Stimulated activated memory B cell treated with anti-CD40 and anti-IgM and Interleukin-4, amounts not matched to agents 10 μg/mL and 1 μg/mL and 100 μg/mL, for 72 hours (primary cell): ENCODE measurements at regions not wholly inside any gene's neighbourhood (a gene's known extent, or its start where the extent isn't known, plus 50 kb on each side); places are given as distances from the start of the nearest gene placed in this dataset.

Experiments
- ATAC-seq: fragments of 150-1000 bp; cut with Tn5 transposase; 2 replicates; pipeline ENCODE4 v1.10.0; 2021
- H3K27ac Mint-ChIP-seq: one replicate; pipeline ENCODE4 v1.8.0; 2022; ENCODE audit warnings: mild to moderate bottlenecking, mixed read lengths
- H3K27me3 Mint-ChIP-seq: one replicate; pipeline ENCODE4 v1.8.0; 2022; ENCODE audit warnings: mixed read lengths
- H3K36me3 Mint-ChIP-seq: one replicate; pipeline ENCODE4 v1.8.0; 2022; ENCODE audit warnings: mixed read lengths
- H3K4me1 Mint-ChIP-seq: one replicate; pipeline ENCODE4 v1.8.0; 2022; ENCODE audit warnings: mixed read lengths
- H3K4me3 Mint-ChIP-seq: one replicate; pipeline ENCODE4 v1.8.0; 2022; ENCODE audit warnings: mild to moderate bottlenecking, moderate library complexity, mixed read lengths
- H3K9me3 Mint-ChIP-seq: one replicate; pipeline ENCODE4 v1.8.0; 2022; ENCODE audit warnings: mixed read lengths

DNA sequence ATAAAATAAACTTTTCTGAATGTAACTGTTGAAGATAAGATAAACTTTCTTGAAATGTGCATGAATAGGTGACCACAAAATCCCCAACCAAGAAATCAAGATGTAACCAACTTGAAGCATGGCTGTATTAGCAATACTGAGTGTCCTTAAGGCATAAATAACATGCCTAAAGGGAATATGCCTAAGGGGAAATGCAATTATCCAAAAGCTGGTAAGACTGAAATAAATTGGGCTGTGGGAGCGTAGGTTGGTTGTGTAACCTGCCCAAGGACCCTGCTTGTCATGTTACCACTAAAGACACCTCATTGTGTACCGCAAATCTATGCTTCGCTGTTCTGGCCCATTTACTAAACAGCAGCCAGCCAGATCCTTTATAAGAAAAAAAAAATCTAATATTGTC, 200.8 kb upstream of the PDE10A start:
- H3K4me3 Mint-ChIP-seq, result no peak overlapping the region
- peaks cover 18% of the 10 kb centered on the region for H3K9me3 Mint-ChIP-seq
- ATAC-seq, result no peak
- no peaks in the 10 kb centered on the region for H3K4me1 Mint-ChIP-seq
- H3K36me3 Mint-ChIP-seq, result no peaks in the 10 kb centered on the region
- H3K27ac Mint-ChIP-seq, result no peak overlapping the region
- H3K27me3 Mint-ChIP-seq, result no peaks in the 10 kb centered on the region

DNA sequence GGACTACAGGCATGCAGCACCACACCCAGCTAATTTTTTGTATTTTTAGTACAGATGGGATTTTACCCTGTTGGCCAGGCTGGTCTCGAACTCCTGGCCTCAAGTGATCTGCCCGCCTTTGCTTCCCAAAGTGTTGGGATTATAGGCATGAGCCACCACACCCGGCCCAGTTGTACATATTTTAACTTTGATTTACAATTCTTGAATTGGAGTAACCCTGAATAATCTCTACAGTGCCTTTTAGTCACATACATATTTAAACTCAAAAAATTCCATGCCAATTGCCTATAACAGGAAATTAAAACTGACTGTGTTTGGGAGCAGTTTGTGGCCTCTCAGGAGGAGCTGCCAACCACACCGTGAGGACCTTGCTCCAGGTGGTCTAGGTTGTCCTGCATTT, 199.8 kb upstream of the PDE10A start:
- ATAC-seq, result no peak
- peaks cover 13% of the 10 kb centered on the region for H3K9me3 Mint-ChIP-seq
- no peaks in the 10 kb centered on the region for H3K36me3 Mint-ChIP-seq
- H3K27me3 Mint-ChIP-seq, result no peaks in the 10 kb centered on the region
- H3K4me3 Mint-ChIP-seq, result no peak overlapping the region
- no peaks in the 10 kb centered on the region for H3K4me1 Mint-ChIP-seq
- no peak overlapping the region for H3K27ac Mint-ChIP-seq

DNA sequence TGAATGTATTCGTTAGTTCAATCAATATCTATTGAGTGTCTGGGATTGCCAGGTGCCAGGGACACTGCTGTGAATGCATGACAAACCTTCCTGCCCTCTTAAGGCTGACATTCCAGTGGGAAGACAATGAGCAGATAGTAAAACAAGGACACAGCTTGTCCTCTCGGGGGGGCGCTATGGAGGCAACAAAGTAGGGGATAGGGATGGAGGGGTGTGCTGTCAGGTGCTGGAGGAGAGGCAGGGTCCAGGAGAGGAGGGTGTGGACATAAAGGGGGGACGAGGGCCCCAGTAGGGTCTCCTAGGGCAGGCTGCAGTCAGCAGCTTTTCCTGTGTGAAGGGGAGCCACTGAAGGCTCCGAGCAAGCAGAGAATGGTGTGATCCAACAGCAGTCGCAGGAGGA, 198.2 kb upstream of the PDE10A start:
- Mint-ChIP-seq H3K27me3 (peaks cover 10% of the 10 kb centered on the region), H3K36me3 (no peaks in the 10 kb centered on the region), H3K4me3 (no peak overlapping the region), H3K27ac (no peak overlapping the region), H3K9me3 (peaks cover 9% of the 10 kb centered on the region), H3K4me1 (no peaks in the 10 kb centered on the region)
- no peak for ATAC-seq

DNA sequence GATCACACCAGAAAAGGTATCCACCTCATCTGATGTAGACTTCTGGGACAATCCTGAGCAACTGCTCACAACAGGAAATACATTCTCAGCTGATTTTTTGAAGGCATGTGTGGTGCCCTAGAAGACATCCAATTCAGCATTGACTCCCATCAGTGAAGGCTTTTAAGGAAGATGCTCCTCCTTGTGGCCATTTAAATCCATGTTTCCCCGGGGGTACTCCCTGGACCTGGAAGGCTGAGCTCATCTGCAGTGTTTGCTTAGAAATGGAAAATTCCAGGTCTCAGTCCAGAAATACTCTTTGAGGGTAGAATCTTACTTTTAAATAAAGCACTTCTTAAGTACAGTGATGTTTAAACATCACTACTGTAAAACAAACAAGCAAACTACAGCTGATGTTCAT, 195.5 kb upstream of the PDE10A start:
- H3K9me3 Mint-ChIP-seq, result no peaks in the 10 kb centered on the region
- no peaks in the 10 kb centered on the region for H3K4me1 Mint-ChIP-seq

DNA sequence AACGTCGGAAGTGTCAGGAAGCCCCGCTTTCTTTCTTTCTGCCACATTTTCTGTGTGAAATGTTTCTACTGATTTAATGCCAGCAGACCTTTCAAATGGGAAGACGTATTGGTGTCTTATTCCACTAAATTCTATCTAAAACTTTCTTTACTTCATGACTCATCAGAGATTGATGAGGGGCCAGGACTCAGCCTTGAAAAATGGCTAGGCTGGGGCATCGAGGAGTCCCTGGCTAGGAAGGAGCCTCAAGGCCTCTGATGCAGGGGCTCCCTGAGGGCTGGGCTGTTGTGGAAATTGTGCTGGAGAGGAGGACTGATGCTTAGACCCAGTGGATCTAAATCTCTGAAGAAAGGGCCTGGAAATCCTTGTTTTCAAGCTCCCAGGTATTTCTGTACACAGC, 192.8 kb upstream of the PDE10A start:
- Mint-ChIP-seq H3K27ac (no peak overlapping the region), H3K4me3 (no peak overlapping the region), H3K4me1 (no peaks in the 10 kb centered on the region), H3K27me3 (peaks cover 59% of the 10 kb centered on the region), H3K36me3 (no peaks in the 10 kb centered on the region), H3K9me3 (no peaks in the 10 kb centered on the region)
- ATAC-seq, result no peak

More for the DNA sequence above, 195.5 kb upstream of the PDE10A start:
- Mint-ChIP-seq H3K36me3 (no peaks in the 10 kb centered on the region), H3K27ac (no peak overlapping the region), H3K27me3 (peaks cover 37% of the 10 kb centered on the region), H3K4me3 (no peak overlapping the region)
- ATAC-seq, result no peak

DNA sequence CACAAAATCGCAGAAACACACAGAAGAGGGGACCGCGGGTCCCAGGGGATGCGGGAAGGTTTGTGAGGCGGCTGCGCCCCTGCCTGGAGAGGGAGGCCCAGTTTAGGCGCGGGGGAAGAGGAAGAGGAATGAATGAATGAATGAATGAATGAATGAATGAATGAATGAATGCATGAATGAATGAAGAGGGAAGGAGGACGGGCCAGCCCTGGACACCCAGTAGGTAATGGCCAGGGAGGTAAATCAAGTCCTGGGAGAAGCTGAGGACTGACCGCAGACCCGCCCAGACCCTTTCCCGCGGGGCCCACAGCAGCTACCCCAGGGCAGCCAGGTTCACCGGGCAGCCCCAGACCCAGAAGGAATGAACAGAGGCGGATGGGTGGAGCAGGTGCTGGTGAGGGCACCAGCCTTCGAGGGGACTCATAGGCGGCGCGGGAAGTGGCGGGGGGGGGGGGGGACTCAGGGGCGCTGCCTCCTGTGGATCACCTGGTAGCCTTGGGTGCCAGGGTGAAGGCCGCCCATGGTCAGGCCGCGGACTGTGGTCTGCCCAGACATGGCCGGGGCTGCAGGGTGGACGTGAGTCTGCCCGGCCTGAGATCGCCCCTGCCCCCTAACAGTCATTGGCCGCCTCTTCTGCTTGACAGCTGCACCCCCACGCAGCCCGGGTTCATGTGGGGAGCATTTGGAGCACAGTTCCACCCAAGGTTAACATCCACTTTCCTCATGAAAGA, 192.0 kb upstream of the PDE10A start:
- no peak for ATAC-seq
- H3K4me1 Mint-ChIP-seq, result peaks cover 4% of the 10 kb centered on the region
- peaks cover 67% of the 10 kb centered on the region for H3K27me3 Mint-ChIP-seq
- no peaks in the 10 kb centered on the region for H3K36me3 Mint-ChIP-seq
- H3K4me3 Mint-ChIP-seq, result no peak overlapping the region
- no peak overlapping the region for H3K27ac Mint-ChIP-seq
- no peaks in the 10 kb centered on the region for H3K9me3 Mint-ChIP-seq

DNA sequence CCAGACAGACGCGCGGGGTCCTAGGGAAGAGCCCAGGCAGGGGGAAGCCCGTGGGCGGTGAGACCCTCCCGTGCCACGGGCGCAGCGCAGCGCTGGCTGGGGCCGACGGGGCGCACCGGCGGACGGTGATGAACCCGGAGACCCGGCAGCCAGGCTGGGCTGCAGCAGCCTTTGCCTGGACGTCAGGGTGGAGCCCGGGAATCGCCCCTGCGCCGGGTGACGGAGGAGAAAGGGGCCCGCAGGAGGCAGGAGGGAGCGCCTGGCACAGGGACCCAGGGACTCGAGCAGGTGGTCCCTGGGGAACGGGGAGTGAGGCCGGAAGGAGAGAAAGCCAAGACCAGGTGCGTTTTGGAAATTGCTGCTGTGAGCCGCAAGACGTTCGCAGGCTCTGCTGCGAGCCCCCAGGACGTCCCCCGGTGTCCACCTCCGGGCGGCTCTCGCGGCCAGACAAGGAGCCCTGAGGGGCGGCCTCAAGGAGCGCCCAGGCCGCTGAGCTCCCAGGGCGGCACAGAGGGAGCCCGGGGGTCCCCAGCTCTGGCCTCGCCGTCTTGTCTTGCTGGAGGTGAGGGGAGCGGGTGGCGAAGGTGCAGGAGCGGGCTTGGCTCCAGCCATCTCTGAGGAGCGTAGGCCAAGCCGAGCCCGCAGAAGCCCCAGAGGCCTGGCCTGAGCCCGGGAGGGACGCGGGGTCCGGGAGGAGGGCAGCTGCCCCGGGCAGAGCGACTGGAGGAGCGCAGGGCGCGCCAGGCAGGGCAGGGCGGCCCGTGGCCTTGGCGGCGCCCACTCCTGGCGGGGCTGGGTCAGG, 191.2 kb upstream of the PDE10A start:
- no peak for ATAC-seq
- H3K27ac Mint-ChIP-seq, result no peak overlapping the region
- H3K4me1 Mint-ChIP-seq, result peaks cover 5% of the 10 kb centered on the region
- H3K36me3 Mint-ChIP-seq, result no peaks in the 10 kb centered on the region
- H3K4me3 Mint-ChIP-seq, result no peak overlapping the region
- no peaks in the 10 kb centered on the region for H3K9me3 Mint-ChIP-seq
- H3K27me3 Mint-ChIP-seq, result peaks cover 74% of the 10 kb centered on the region

DNA sequence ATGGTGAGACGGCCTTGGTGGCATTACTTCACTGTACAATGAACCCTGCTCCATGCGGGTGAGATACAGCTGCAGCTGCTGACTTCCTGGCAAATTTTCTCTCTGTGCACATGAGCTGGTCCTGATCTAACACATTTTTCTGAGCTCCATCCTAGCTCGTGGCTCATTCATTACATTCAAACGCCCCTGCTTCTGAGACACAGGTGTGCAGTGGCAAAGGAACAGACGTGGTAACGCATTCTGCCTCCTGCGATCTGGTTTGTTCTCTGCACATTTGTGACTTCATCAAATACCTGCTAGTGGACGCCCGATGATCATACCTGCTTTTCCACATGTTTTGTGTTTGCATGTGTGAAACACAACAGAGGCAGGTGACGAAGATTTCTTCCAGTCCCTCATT, 189.6 kb upstream of the PDE10A start:
- H3K4me1 Mint-ChIP-seq, result peaks cover 5% of the 10 kb centered on the region
- H3K9me3 Mint-ChIP-seq, result no peaks in the 10 kb centered on the region
- H3K4me3 Mint-ChIP-seq, result no peak overlapping the region
- no peaks in the 10 kb centered on the region for H3K36me3 Mint-ChIP-seq
- H3K27me3 Mint-ChIP-seq, result peaks cover 74% of the 10 kb centered on the region
- no peak overlapping the region for H3K27ac Mint-ChIP-seq
- ATAC-seq, result no peak

DNA sequence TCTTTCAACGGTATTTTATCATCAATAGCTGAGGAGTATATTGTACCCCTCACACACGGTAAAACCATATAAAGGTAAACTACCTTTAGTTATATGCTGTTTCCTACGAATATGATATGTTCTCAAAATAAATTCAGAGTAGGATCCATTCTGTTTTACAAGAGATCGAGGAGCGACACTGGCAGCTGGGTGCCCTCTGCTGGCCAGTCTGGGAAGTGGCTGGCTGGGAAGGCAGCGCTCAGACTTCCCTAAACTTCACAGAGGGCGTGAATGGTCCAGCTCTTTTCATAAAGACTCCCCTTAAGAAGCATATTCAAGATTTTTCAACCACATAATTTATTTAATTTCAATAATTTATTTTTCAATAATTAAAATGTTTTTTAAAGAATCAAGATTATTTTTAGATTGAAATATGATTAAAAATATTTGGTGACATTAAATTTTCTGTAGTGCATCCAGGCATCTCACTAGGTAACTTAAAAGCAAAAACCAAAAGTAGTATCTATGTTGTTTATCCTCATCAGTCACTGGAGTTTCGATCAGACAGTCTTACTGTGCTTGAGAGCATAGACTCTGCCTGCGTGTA, 187.5 kb upstream of the PDE10A start:
- no peaks in the 10 kb centered on the region for H3K9me3 Mint-ChIP-seq
- H3K36me3 Mint-ChIP-seq, result no peaks in the 10 kb centered on the region
- H3K4me3 Mint-ChIP-seq, result no peak overlapping the region
- no peak overlapping the region for H3K27ac Mint-ChIP-seq
- peak; percentile 51 for ATAC-seq
- peaks cover 70% of the 10 kb centered on the region for H3K27me3 Mint-ChIP-seq
- peaks cover 5% of the 10 kb centered on the region for H3K4me1 Mint-ChIP-seq

DNA sequence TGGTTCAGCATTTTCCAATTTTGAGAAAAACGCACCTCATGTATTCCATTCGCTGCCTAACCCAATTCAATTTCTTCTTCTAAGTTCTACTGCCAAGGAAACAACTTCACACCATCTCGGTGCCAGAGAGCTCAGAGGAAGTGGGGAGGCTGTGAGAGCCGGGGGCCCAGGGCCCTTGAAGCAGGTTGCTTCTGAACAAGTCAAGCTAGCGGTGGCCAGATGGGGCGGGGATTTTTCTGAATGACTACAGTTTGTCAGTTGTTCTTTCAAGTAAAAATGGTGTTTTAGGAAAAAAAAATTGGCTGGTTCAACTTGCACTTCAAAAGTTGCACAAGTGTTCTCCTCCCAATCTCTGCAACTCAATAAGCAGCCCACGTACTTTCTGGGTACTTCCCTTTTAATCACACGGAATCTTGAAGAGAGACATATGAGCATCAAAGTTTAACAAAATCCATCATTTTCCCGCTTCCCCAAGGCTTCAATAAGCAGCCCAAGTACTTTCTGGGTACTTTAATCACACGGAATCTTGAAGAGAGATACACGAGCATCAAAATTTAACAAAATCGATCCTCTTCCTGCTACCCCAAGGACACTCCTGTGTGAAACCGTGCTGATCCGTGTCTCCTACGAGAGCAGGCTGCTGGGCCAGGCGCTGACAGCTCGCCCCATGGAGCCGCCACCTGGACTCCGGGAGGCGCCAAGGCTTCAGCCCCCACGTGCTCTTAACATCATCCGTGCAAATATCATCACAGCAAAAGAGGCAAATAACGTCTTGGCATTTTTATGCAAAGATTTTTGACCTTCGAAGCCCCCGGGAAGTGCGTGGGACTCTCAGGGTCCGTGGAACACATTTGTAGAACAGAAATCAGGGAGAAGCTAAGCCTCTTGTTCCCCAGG, 186.7 kb upstream of the PDE10A start:
- Mint-ChIP-seq H3K27me3 (peaks cover 70% of the 10 kb centered on the region), H3K36me3 (no peaks in the 10 kb centered on the region), H3K4me3 (no peak overlapping the region), H3K27ac (no peak overlapping the region), H3K9me3 (no peaks in the 10 kb centered on the region), H3K4me1 (peaks cover 5% of the 10 kb centered on the region)
- ATAC-seq, result no peak

DNA sequence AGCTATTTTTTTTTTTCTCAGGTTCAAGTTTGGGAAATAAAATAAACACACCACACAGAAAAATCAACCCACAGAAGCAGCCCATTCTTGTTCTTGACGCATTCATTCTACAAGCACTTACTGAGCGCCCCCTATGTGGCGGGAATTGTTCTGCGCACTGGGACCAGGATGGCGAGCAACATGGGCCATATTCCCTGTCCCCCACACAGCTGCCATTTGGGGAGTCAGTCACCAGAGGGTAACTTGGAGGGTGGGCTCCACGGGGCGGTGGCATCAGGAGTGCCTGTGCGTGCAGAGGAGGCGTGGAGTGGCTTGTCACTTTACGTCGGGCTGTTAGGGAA, 185.0 kb upstream of the PDE10A start:
- Mint-ChIP-seq H3K4me1 (peaks cover 5% of the 10 kb centered on the region), H3K4me3 (no peak overlapping the region), H3K36me3 (no peaks in the 10 kb centered on the region), H3K27ac (no peak overlapping the region), H3K27me3 (peaks cover 63% of the 10 kb centered on the region), H3K9me3 (no peaks in the 10 kb centered on the region)
- no peak for ATAC-seq

DNA sequence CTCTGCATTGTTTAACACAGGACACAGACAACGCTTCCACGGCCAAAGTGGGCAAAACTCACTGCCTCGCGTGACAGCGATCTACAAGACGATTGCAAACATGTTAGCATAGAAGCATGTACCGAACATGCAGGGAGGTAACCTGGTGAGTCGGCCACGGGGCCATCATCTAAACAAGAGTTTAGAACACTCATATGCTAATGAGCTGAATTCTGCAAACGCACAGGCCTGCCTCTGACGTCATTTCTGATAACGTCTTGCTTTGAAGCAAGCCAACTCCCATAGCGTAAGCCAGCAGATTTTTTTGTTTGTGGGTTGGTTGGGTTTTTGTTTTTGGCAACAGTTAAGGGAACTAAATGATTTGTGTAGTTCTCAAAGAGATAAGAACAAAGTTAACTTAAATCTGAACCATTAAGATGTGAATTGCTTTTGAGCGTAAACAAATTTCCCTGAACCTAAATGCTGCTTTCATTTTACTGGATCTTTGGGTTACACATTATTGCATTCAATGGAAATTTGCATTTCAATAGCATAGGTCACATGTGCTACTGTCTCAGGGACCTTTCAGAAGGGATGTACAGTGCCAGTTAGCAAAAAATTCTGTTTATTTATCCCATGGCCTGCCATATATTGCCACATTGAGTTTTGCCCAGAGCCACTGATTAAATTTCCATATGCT, 184.5 kb upstream of the PDE10A start:
- Mint-ChIP-seq H3K4me1 (peaks cover 5% of the 10 kb centered on the region), H3K4me3 (no peak overlapping the region), H3K27me3 (peaks cover 63% of the 10 kb centered on the region), H3K36me3 (no peaks in the 10 kb centered on the region), H3K9me3 (no peaks in the 10 kb centered on the region), H3K27ac (no peak overlapping the region)
- ATAC-seq, result no peak

DNA sequence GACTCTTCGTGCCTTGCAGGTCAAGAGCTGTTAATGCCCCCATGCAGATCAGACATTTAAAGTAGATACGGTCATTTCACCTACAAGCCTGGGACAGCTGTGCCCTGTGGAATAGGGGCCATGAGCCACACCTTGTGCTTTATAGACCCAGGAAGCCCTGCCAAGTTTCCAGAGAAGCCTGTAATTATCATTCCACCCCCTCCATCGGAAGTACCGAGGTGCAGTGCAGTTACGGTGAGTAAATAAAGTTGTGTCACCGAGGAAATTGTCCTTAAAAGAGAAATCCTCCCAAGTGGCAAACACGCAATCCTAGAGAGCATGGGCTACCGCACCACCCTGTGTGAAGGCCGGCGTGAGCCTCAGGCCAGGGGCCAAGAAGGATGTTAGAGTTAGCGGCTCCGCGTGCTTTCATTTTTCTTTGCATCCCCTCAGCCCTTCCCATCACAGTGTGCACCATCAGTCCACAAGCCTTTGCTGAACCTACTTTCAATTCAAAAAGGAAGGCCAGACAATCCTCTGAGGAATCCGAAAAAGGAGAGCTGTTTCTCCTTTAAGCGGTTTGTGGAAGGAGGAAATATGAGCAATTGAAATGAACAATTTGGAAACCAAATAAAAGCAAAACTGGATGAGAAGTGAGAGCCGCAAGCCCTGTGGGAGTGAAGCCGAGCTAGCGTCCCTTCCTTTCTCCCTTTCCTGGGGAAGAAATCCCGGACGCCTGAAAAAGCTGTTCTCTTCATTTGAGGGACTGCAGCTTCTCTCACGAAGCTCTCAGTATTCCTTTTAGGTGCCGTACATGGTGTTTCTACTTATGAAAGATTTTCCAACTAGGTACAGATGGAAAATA, 183.3 kb upstream of the PDE10A start:
- peaks cover 57% of the 10 kb centered on the region for H3K27me3 Mint-ChIP-seq
- no peaks in the 10 kb centered on the region for H3K9me3 Mint-ChIP-seq
- no peak overlapping the region for H3K27ac Mint-ChIP-seq
- no peak overlapping the region for H3K4me3 Mint-ChIP-seq
- ATAC-seq, result no peak
- H3K36me3 Mint-ChIP-seq, result no peaks in the 10 kb centered on the region
- peaks cover 5% of the 10 kb centered on the region for H3K4me1 Mint-ChIP-seq

DNA sequence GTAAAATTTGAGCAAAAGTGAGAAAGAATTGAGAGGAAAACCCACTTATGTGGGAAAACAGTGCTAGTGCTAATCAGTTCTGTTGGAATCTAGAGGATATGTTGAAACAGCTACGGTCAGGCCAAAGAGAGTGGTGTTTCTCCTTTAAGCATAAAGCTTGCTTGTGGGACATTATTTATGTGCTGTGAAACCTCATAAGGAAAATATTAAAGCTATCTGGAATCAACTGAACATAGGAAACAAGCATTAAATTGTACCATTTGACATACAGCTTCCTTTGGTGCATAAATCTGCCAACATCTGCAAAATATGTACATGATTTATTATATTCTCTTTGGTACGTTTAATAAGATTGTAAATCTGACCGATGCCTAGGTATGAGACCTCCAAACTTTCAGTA, 182.5 kb upstream of the PDE10A start:
- H3K4me3 Mint-ChIP-seq, result no peak overlapping the region
- H3K27ac Mint-ChIP-seq, result no peak overlapping the region
- H3K9me3 Mint-ChIP-seq, result no peaks in the 10 kb centered on the region
- H3K27me3 Mint-ChIP-seq, result peaks cover 49% of the 10 kb centered on the region
- no peak for ATAC-seq
- H3K4me1 Mint-ChIP-seq, result peaks cover 5% of the 10 kb centered on the region
- H3K36me3 Mint-ChIP-seq, result no peaks in the 10 kb centered on the region
